ENCODE measurements at regions not wholly inside any gene's neighbourhood (a gene's known extent, or its start where the extent isn't known, plus 50 kb on each side); places are given as distances from the start of the nearest gene placed in this dataset.
A peak's percentile ranks its signal among the peaks of the same experiment; 100 is the strongest.

DNA sequence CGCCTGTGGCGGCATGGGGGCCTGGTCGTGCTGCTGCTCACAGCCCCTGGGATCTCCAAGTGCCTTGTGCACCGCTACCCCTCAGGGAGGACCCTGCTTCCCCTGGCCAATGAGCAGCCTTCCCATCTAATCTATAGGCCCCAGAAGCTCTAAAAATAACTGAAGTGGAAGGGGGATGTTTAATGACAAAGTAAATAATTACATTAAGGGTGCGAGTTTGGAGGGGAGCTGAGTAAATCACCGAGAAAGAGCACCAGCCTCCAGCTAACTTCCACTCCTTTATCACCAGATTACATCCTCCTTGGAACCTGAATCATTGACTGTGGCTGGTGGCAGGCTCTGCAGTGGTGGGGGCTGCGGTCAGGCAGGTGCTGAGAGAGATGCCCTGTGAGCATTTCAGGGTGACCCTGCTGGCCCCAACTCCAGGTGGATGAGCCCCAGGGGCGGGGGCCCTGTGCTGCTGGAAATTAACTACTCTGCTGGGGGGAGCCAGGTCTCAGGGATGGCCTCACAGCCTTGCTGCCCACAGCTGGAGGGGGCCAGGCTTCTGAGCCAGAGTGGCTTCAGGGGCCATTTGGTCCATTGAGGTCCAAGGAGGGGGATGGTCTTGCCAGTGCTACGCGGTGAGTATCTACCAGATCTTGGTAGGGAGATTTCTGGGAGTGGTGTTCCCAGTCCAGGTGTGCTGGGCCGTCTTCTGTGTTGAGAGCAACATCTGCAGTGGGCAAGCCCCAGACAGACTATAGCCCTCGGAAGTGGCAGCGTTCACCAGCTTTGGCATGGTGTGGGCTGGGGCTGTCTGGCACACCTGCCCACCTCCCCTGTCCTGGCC is 74.2 kb downstream of the GLI2 start:
- no peak for DNase-seq

DNA sequence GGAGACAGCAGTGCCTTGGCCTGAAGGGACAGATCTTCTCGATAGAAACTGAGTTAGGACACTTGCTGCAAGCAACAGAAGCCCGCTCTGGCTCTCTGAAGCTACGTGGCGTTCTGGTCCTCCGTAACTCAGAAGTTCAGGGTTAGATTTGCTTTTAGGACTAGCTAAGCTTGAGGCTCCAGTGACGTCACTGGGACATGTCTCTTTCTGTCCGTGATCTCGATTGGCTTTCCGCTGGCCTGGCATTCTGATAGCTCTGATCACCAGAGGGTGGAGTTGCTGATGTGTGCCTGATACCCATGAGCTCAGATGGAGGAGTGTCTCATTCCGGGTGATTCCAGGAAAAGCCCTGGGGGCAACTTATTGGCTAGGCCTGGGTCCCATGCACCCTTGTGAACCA is 75.0 kb downstream of the GLI2 start:
- no peak for DNase-seq

DNA sequence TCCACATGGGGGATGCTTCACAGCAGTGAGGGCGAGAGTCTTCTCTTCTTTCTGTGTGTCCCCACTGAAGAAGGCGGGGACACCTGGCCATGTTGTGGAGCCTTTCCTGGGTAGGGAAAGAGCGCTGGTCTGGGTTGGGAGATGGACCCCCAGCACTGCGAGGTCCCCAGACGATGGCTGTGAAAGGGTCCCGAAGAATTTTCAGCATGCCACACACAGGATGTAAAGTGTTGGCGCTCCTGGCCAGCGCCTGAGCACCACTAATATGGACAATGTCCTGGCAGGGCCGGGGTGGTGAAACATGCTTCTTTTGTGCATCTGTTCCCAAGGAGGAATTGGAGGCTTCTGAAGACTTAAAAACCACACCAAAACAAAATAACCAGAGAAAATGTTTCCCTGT is 77.2 kb downstream of the GLI2 start:
- DNase-seq = no peak

DNA sequence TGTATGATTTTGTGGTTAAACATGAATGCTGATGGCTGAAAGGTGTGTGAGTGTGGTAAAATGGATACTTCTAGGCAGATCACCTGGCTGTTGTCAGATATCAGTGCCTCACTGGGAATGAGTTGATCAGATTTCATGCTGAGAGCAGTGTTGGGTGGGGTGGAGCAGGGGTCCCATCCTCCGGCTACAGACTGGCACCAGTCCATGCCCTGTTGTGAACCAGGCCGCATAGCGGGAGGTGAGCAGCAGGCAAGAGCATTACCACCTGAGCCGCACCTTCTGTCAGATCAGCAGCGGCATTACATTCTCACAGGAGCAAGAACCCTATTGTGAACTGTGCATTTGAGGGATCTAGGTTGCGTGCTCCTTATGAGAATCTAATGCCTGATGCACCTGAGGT is 78.7 kb downstream of the GLI2 start:
- DNase-seq = no peak

DNA sequence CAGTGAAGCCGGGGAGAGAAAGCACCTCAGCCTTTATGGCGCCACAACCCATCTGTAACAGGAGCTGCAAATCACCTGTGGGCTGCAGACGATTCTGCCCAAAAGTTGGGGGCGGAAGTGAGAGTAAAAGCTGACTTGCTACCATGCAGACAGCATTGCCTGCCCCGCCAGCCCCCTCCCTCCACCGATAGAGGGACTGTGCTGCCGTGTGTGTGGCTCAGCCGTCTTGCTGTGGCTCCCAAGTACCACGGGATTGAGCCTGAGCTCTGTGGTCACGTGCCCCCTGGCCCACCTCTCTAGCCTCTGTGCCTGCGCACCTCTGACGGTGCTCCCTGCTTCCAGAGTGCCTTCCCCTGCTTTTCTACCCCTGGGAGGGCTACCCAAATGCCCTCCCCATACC is 79.6 kb downstream of the GLI2 start:
- no peak for DNase-seq

DNA sequence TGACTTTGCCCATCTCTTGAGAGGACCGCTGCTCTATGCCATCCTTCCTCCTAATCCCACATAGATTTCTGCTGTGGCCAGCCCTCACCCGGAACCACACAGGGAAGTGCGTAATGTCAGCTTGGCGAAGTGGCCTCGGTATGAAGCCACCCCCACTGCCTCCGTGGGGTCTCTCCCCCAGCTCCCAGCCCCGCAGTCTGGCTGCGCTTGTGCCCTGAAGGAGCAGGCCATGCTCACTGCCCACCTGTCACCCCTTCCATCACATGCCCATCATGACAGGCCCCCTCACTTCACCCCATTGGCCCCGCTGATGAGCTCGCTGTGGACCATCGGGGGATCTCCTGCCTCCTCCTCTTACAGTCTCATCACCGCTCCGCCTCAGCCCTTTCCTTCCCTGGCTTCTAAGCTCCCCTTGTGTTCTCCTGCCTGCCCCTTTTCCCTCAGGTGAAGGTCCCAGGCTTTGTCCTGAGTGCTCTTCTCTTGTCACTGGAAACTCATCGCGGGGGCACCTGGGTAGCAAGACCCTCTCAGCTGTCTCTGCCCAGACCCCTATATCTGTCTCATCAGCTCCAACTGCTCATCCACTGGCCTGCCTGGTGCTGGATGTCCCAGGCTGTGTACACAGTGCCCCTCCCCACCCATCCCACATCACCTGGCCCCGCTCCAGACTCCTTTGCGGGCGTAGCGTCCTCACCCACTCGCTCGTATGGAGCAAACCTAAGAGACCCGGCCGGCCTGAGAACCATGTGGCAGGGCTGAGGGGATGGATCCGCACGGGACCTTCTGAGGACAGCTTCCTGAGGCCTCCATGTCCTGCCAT is 81.7 kb downstream of the GLI2 start:
- no peak for DNase-seq

DNA sequence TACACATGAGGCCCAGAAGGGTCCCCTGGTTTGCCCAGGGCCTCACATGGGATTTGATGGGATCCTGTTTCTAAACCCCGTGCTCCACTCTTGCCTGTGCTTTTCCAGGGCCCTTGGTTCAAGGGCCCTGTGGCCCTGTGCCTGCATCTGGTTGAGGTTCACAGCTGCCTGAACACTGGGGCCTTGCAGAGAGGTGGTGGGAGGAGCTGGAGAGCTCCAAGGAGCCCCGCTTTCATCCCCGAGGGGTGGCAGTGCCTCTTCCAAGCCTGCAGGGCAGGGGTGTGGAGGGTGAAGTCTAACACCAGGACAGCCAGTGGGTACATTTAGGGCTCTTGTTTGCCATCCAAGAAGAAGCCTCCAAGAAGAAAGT is 82.3 kb downstream of the GLI2 start:
- no peak for DNase-seq

DNA sequence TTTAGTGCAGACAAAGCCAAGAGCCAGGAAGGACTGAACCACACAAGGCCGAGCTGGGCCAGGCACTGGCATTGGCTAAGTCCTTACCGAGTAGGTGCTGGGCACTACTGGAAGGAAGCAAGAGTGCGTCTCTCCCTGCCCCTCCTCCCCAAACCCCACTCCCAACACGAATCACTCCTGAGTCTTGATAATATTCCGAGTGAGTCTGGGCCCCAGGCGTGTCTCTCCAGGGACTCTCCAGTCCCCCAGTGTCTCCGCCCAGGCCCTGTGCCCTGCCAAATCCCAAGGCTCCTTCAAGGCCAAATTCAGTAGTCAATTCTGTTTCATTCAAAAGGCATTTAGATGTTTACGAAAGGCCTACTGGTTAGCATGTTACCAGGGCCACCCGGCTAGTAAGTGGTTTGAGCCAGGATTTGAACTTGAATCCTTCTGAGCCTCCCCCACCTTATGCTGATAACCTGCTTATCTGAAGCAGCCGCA is 82.8 kb downstream of the GLI2 start:
- DNase-seq = no peak

DNA sequence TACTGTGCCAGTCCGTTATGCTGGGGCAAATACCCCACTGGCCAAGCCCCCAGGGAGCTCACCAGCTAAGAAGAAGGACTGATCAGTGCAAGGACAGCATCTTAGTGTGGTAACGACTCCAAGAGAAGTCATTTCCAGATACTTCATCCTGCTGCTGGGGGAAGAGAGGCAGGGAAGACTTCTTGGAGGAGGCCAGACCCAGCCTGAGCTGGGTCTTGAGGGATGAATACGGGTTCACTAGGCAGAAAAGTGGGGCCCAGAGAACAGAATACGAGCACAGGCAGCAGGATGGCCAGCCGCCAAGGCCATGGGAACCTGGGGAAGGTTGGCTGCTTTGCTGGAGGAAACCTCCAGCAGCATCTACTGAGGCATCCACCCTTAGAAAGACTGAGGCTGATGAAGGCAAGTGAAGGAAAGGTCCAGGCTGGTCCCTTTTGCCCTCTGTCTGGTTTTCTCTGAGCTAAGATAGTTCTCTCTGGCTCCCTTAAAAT is 84.1 kb downstream of the GLI2 start:
- DNase-seq = no peak

DNA sequence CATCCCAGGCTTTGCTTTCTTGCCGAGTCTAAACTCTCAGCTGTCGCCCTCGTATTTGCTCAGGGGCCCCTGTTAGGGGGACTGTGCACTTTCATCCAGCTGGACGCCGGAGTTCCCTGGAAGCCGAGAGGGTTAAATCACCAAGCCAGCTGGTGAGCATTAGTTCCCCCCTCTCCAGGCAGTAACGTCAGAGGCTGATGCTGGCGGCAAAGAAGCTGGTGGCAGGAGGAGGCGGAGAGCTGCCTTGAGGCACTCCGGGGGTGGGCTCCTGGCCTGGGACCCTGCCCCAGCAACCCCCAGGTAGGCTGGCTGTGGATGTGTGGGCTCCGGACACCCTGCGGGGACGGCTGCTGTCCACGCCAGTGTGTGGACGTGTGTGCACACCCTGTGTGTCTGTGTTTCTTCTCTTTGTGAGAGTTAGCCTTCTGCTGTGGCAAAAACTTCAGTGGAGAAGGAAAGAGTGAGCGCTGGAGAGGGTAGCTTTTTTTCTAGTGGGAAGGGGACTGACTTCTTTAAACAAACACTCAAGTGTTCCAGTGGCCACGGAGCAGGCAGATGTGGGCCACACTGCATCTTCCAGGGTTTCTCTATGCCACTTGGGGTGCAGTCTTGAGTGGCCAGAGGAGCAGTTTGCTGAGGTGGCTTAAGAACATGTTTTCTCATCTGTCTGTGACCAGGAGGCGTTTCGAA is 84.7 kb downstream of the GLI2 start:
- peak; percentile 62 for DNase-seq

DNA sequence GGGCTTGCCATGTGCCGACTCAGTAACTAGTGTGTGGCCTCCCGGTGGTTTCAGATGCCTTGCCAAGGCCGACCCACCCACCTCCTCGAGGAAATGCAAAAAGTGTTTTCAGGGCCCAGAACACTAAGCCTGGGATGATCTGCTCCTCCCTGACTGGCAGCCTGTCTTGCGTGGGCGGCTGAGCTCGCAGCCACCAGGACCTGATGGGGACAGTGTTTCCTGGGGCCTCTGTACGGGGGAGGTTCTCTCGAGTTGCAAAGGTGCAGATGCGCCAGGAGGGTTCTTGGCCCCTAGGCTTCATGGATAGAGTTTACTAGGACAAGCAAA is 85.2 kb downstream of the GLI2 start:
- DNase-seq = peak; percentile 51

DNA sequence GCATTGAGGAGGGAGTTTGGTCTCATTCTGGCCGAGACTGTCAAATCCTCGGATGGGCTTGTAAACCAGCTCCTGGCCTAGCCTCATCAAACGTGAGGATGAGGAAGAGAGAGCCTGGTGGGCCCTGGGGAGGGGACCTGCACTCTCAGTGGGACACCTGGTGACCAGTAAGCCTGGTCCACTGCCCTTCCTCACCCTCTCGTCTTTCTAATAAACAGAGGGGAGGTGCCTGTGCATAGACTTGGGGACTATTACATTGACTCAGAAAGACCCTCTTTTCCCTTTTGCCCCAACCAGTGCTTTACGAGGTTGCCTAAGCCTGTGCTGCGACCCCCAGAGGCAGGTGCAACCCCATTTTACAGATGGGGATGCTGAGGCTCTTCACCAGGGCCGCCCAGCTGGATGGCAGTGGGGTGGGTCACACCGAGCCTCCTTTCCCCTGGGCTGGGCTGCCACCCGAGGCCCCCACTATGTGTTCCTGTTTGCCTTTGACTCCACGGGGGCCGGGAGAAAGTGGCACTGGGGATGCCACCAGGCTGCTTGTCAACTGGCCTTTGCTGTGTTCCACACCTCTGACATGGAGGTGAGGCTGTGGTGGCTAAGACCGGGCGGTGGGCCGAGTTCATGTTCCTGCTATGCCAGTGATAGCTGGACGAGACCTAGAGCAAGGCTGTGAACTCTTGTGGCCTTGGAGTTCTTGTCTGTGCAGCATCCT is 85.9 kb downstream of the GLI2 start:
- no peak for DNase-seq

DNA sequence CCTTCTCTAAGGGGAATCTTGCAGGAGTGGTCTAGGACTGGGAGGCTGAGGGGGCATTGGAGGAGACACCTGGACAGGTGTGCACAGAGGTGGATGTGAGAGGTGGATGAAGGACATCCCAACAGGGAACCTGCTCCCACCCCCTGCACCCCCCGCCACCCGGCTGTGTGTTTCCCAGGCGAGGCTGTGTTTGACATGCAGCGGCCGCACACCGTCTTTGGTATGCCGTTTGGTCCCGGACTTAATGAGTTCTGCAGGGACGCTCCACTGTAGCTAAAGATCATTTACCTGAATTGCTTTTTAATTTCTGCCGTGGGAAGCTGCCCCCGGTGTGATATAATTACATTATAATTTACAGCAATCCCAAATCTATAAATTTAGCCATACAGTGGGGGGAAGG is 87.3 kb downstream of the GLI2 start:
- DNase-seq = no peak

DNA sequence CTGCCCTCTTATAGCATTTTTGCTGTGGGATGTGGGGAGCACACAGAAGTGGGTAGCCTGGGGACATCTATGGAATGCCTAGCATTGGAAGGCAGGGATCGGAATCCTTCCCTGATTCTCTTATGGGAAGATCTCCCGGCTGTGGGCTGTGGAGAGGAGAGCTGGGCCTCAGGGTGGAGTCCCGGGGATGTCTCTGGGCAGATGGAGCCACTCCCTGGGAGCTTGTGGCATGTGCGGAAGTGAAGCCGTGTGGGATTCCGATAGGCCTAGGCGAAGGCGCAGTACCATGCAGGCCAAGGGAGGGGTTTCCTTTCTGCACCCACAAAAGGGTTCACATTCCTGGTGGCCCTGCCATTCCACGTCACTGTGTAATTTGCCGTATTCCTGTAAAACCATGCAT is 87.9 kb downstream of the GLI2 start:
- DNase-seq = no peak

DNA sequence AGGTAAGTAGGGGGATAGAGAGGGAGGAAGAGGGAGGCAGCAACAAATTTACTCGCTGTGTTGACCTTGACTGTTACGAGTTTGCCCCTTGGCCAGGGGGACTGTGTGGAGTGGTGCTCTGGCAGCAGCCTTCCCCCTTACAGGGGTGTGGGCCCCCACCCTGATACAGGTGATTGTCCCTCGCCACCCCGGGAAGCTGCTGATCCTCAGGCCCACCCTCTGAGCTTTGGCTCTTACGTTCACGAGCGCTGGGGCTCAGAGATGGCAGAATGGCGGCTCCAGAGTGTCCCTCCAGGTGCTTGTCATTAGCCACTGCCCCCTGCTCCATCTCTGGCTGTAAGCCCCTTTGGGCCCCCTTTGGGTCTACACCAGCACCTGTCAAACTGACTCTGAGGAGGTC is 88.6 kb downstream of the GLI2 start:
- DNase-seq = no peak

DNA sequence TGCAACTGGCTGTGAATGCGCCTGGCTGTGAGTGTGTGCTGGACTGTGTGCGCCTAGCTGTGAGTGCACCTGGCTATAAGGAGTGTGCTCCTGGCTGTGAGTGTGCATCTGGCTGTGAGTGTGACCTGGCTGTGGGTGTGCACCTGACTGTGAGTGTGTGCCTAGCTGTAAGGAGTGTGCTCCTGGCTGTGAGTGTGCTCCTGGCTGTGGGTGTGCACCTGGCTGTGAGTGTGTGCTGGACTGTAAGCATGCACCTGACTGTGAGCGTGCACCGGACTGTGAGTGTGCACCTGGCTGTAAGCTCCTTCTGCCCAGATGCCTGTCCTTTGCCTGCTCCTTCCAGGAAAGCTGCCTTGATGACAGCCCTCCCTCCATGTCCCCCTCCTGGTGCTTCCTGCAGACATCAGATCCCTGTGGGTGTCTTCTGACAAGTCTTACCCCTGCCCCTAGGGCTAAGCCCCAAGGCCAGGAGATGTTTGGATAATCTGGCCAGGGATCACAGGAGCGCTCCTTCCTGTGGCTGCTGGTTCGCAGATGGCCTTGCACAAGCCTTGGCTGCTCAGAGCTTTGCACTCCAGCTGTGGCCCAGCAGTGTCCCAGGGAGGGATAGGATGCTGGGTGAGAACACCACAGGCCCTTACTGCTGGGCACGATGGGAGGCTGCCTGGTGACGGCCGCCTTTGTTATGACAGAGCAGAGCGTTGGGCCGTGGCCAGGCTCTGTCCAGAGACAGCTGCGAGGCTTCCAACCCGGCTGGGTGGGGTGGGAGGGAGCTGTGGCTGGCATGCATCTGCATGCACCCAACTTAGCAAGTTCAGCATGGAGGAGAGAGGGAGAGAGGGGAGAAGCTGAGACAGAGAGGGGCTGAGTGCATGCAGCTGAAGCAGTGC is 89.9 kb downstream of the GLI2 start:
- peak; percentile 41 for DNase-seq

DNA sequence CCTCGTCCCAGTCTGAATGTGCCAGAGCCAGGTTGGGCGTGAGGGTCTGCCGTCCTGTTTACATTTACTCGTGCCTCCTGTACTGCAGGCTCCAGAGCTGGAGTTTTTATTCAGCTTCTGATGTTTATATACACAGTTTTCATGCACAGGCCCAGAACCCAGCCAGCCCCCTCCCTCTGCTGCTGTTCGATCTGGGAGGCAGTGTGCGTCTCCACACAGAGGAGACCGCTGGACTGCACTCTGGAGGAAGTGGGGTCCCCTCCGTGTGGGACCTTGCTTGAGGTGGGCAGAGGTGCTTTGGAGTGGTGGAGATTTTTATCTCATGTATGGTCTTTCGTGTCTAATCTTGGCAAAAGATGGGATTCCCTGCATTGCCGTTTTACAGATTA is 90.6 kb downstream of the GLI2 start:
- DNase-seq = no peak

DNA sequence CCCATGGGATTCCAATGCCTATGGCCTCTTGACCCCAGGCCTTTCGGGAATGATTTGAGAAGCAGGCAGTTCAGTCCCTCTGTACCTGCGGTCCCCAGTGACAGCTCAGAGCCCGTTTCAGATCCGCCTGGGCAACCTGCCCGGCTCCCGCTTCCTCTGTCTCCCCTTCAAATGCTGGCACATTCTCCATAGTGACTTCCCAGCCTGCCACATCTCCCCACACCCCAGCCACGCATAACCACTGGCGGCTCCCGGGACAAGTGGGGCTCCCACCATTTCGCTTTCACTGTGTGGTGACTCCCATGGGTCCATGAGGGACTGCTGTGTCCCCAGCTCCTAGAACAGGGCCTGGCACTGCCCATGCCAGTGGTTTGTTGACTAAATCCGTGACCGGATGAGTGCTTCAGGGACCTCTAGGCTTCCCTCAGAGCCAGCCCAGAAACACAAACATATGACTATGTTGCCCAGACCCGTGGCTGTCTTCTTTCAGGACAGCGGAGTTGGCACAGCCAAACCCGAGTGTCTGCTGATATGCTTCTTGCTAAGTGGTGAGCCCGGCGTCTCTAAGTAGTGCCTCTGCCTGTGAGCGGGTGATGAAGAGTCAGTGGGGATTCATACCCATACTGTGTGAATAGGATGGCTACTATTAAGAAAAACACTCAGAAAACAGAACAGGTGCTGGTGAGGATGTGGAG is 91.2 kb downstream of the GLI2 start:
- DNase-seq = peak; percentile 13

DNA sequence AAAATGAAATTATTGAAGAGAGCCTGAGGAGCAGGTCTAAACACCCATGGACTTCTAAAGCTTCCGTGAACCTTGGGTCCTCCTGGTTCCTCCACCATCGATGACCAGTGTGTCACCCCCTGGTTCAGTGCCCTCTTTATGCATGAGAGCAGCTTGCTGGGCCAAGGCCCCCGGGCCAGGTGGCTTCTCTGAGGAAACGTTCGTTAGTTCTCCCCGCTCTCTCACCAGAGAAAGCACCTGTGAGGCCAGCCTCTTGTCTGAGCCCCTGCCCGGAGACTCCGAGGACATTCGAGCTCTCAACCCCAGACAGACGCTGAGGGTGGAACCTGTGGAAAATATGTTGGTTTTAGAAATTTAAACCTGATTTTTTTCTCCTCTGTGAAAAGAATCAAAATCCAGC is 92.4 kb downstream of the GLI2 start:
- DNase-seq = no peak

DNA sequence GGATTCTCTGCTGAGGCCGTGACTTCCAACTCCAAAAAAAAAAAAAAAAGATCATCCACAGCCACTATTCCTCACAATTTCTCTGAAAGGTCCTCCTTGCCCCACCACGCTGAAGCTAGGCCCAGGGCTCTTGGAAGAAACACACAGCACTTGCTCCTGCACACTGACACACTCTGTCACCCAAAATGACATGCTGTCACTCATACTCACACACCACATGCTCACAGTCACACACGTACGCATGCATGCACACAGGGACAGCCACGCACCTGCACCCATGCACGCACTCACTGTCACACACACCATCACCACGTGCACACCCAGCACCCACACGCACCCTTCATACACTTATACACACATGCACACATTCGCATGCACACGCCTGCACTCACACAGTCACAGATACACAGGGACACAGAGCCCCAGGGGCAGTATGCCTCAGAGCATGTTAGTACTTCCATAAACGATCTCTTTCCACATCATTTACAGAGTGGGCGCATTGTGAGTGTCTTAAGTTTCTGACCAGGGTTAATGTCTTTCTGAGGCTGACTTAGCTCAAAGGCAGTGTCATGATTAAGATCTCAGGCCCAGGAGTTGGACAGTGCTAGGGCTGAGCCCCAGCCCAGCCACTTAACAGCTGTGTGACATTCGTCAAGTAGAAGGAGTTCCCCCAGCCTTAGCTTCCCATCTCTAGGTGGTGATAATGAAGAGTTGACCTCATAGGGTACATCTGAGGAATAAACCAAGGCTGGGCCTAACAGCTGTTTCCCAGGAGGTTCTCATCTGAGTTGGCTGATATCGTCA is 93.4 kb downstream of the GLI2 start:
- DNase-seq = no peak

Measured in DMS79 treated with DMSO at 0.1 percent for 48 hours (cell line).